CMK (cell line): ENCODE measurements at regions not wholly inside any gene's neighbourhood (a gene's known extent, or its start where the extent isn't known, plus 50 kb on each side); places are given as distances from the start of the nearest gene placed in this dataset.
"Not testable (repeated sequence)": the region's sequence is repeated elsewhere in the genome, so short reads cannot be mapped to it uniquely, and the experiment has no call there.

ENCODE experiments used
- DNase-seq: peaks from one replicate; pipeline ENCODE4 v3.0.0-alpha.2; 2010; ENCODE audit warnings: low read depth

- DNase-seq: no peak
These were observed 276.8 kb downstream of the PCDH20 start for GRCh38 chr13:61138857-61139256.

- DNase-seq: no peak
These were observed 279.1 kb downstream of the PCDH20 start for GRCh38 chr13:61136515-61136914.

- DNase-seq: no peak
These were observed 279.6 kb downstream of the PCDH20 start for GRCh38 chr13:61136093-61136492.

- DNase-seq: no peak
These were observed 280.1 kb downstream of the PCDH20 start for GRCh38 chr13:61135583-61135982.

- no peak for DNase-seq
These were observed 286.6 kb downstream of the PCDH20 start for GRCh38 chr13:61128850-61129645.

GRCh38 chr13:61123538-61124289 lies 291.9 kb downstream of the PCDH20 start:
- DNase-seq: no peak

- no peak for DNase-seq
These were observed 302.4 kb downstream of the PCDH20 start for GRCh38 chr13:61113140-61113658.

GRCh38 chr13:61111529-61111928 lies 304.1 kb downstream of the PCDH20 start:
- DNase-seq: no peak

- DNase-seq: no peak
These were observed 304.9 kb downstream of the PCDH20 start for GRCh38 chr13:61110732-61111131.

GRCh38 chr13:61109741-61110140 lies 305.9 kb downstream of the PCDH20 start:
- DNase-seq: no peak

GRCh38 chr13:61107989-61108388 lies 307.7 kb downstream of the PCDH20 start:
- DNase-seq: no peak

GRCh38 chr13:61095885-61096284 lies 319.8 kb downstream of the PCDH20 start:
- DNase-seq: no peak

- no peak for DNase-seq
These were observed 320.8 kb downstream of the PCDH20 start for GRCh38 chr13:61094865-61095264.

- not testable (repeated sequence) for DNase-seq
These were observed 325.8 kb downstream of the PCDH20 start for GRCh38 chr13:61089894-61090293.

- no peak for DNase-seq
These were observed 329.6 kb downstream of the PCDH20 start for GRCh38 chr13:61086087-61086486.

GRCh38 chr13:61084988-61085387 lies 330.7 kb downstream of the PCDH20 start:
- DNase-seq: no peak

GRCh38 chr13:61078976-61079770 lies 336.5 kb downstream of the PCDH20 start:
- DNase-seq: no peak

- DNase-seq: no peak
These were observed 363.5 kb downstream of the PCDH20 start for GRCh38 chr13:61052175-61052574.

- DNase-seq: peak; percentile 22
These were observed 370.4 kb downstream of the PCDH20 start for GRCh38 chr13:61045251-61045650.

GRCh38 chr13:61040181-61040580 lies 375.5 kb downstream of the PCDH20 start:
- no peak for DNase-seq

GRCh38 chr13:61039302-61039701 lies 376.3 kb downstream of the PCDH20 start:
- no peak for DNase-seq

- DNase-seq: no peak
These were observed 378.9 kb downstream of the PCDH20 start for GRCh38 chr13:61036715-61037114.
